Liver (tissue), 3 donors: ENCODE measurements at regions not wholly inside any gene's neighbourhood (a gene's known extent, or its start where the extent isn't known, plus 50 kb on each side); places are given as distances from the start of the nearest gene placed in this dataset.

Source experiments
- ATF3 ChIP-seq: IDR thresholded peaks from 2 replicates; pipeline ENCODE4 v1.6.1; 2016; ENCODE audit warnings: antibody characterized with exemption
- EGR1 ChIP-seq, 2 donors: IDR thresholded peaks; 2 replicates each; pipeline ENCODE4 v1.6.1; 2016 to 2018; ENCODE audit warnings: antibody characterized with exemption in 2 of 2, low read depth in 2 of 2
- HNF4A ChIP-seq, 2 donors: conservative IDR thresholded peaks; 2 replicates each; pipeline ENCODE4 v1.6.1; 2016; ENCODE audit warnings: antibody characterized with exemption in 2 of 2, mild to moderate bottlenecking in 2 of 2
- JUND ChIP-seq, 2 donors: IDR thresholded peaks; 2 replicates each; pipeline ENCODE4 v1.6.1; 2016; ENCODE audit warnings: antibody characterized with exemption in 2 of 2
- MAX ChIP-seq: IDR thresholded peaks from 2 replicates; pipeline ENCODE4 v1.6.1; 2016; ENCODE audit warnings: antibody characterized with exemption
- NR2F2 ChIP-seq: IDR thresholded peaks from 2 replicates; pipeline ENCODE4 v1.6.1; 2016; ENCODE audit warnings: antibody characterized with exemption
- REST ChIP-seq: IDR thresholded peaks from 2 replicates; pipeline ENCODE4 v1.6.1; 2016; ENCODE audit warnings: antibody characterized with exemption, mild to moderate bottlenecking
- RXRA ChIP-seq, 2 donors: IDR thresholded peaks; 2 replicates each; pipeline ENCODE4 v1.6.1; 2017 to 2018; ENCODE audit warnings: antibody characterized with exemption in 2 of 2, mild to moderate bottlenecking in 1 of 2
- SP1 ChIP-seq: IDR thresholded peaks from 2 replicates; pipeline ENCODE4 v1.6.1; 2018; ENCODE audit warnings: antibody characterized with exemption, mild to moderate bottlenecking
- TAF1 ChIP-seq: conservative IDR thresholded peaks from 2 replicates; pipeline ENCODE4 v1.6.1; 2016; ENCODE audit warnings: antibody characterized with exemption, mild to moderate bottlenecking
- YY1 ChIP-seq: IDR thresholded peaks from 2 replicates; pipeline ENCODE4 v1.6.1; 2016; ENCODE audit warnings: antibody characterized with exemption, mild to moderate bottlenecking
- TF ChIP-seq, protein P1 (sequence below): fragments of 150-350 bp; IDR thresholded peaks from 2 replicates; pipeline ENCODE4 v1.5.1; 2017; ENCODE audit warnings: improper control_type of control experiment, low read depth, low read length; ENCODE audit not compliant: missing input control
- donor health status: healthy.
- donor health status: healthy.

DNA sequence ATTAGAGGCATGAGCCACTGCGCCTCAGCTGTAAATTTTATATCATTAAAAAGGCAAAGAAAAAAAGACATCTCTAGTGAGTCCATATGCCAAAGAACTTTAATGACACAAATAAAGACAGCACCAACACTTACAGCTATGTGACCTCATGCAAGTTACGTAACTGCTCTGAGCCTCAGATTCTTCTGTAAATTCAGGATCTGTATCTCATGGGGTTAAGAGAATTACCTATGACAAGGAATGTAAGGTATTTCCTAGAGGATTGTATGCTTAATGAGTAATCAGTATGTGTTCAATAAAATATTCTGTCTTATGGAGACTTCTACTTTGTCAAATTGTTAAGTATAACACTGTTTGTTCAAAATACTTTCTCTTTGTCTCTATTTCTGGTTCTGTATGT, 274.0 kb upstream of the GLI3 start:
- TF ChIP-seq, protein P1, sequence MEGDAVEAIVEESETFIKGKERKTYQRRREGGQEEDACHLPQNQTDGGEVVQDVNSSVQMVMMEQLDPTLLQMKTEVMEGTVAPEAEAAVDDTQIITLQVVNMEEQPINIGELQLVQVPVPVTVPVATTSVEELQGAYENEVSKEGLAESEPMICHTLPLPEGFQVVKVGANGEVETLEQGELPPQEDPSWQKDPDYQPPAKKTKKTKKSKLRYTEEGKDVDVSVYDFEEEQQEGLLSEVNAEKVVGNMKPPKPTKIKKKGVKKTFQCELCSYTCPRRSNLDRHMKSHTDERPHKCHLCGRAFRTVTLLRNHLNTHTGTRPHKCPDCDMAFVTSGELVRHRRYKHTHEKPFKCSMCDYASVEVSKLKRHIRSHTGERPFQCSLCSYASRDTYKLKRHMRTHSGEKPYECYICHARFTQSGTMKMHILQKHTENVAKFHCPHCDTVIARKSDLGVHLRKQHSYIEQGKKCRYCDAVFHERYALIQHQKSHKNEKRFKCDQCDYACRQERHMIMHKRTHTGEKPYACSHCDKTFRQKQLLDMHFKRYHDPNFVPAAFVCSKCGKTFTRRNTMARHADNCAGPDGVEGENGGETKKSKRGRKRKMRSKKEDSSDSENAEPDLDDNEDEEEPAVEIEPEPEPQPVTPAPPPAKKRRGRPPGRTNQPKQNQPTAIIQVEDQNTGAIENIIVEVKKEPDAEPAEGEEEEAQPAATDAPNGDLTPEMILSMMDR: no peak
- no peak for TF ChIP-seq TAF1
- TF ChIP-seq REST: no peak
- TF ChIP-seq MAX: no peak
- no peak for TF ChIP-seq SP1
- TF ChIP-seq JUND (IDR thresholded peaks at IDR 0.05): no peak
- TF ChIP-seq HNF4A (conservative IDR thresholded peaks at IDR 0.05): no peak
- TF ChIP-seq ATF3: no peak
- TF ChIP-seq EGR1 (IDR thresholded peaks at IDR 0.05; ENCODE audit: low read depth in 2 of 2): no peak
- TF ChIP-seq YY1: no peak
- TF ChIP-seq NR2F2: no peak
- TF ChIP-seq RXRA (IDR thresholded peaks at IDR 0.05): no peak
